CD4-positive, alpha-beta T cell treated with Interferon alpha-2 for 1 hour (primary cell): ENCODE measurements at regions not wholly inside any gene's neighbourhood (a gene's known extent, or its start where the extent isn't known, plus 50 kb on each side); places are given as distances from the start of the nearest gene placed in this dataset.

Experiments used
- DNase-seq, 2 donors: peaks; one replicate each; pipeline ENCODE4 v3.0.0-alpha.2; 2020 to 2022

- DNase-seq, result no peak
Observed at GRCh38 chr2:193583638-193584400, 1389.1 kb upstream of the TMEFF2 start.

GRCh38 chr2:193581807-193582206 is 1387.1 kb upstream of the TMEFF2 start:
- no peak for DNase-seq

- DNase-seq, result no peak
Observed at GRCh38 chr2:193580176-193580950, 1385.6 kb upstream of the TMEFF2 start.

- DNase-seq, result no peak
Observed at GRCh38 chr2:193566886-193567285, 1372.2 kb upstream of the TMEFF2 start.

- no peak for DNase-seq
Observed at GRCh38 chr2:193566276-193566675, 1371.5 kb upstream of the TMEFF2 start.

- DNase-seq, result no peak
Observed at GRCh38 chr2:193562031-193562430, 1367.3 kb upstream of the TMEFF2 start.

- no peak for DNase-seq
Observed at GRCh38 chr2:193561054-193561453, 1366.3 kb upstream of the TMEFF2 start.

GRCh38 chr2:193556766-193557470 is 1362.2 kb upstream of the TMEFF2 start:
- DNase-seq, result no peak

GRCh38 chr2:193549661-193550060 is 1354.9 kb upstream of the TMEFF2 start:
- no peak for DNase-seq

GRCh38 chr2:193542762-193543161 is 1348.0 kb upstream of the TMEFF2 start:
- no peak for DNase-seq

GRCh38 chr2:193539188-193539587 is 1344.5 kb upstream of the TMEFF2 start:
- DNase-seq, result no peak

- DNase-seq, result no peak
Observed at GRCh38 chr2:193538061-193538460, 1343.3 kb upstream of the TMEFF2 start.

- DNase-seq, result no peak
Observed at GRCh38 chr2:193537531-193537930, 1342.8 kb upstream of the TMEFF2 start.

- no peak for DNase-seq
Observed at GRCh38 chr2:193528458-193528857, 1333.7 kb upstream of the TMEFF2 start.

GRCh38 chr2:193527146-193527545 is 1332.4 kb upstream of the TMEFF2 start:
- DNase-seq, result no peak

- no peak for DNase-seq
Observed at GRCh38 chr2:193523662-193524061, 1328.9 kb upstream of the TMEFF2 start.

- no peak for DNase-seq
Observed at GRCh38 chr2:193521523-193521922, 1326.8 kb upstream of the TMEFF2 start.

GRCh38 chr2:193520709-193521458 is 1326.2 kb upstream of the TMEFF2 start:
- DNase-seq, result no peak

- no peak for DNase-seq
Observed at GRCh38 chr2:193518041-193518817, 1323.5 kb upstream of the TMEFF2 start.

GRCh38 chr2:193517615-193518014 is 1322.9 kb upstream of the TMEFF2 start:
- no peak for DNase-seq

- DNase-seq, result no peak
Observed at GRCh38 chr2:193506035-193506434, 1311.3 kb upstream of the TMEFF2 start.

GRCh38 chr2:193505620-193506019 is 1310.9 kb upstream of the TMEFF2 start:
- DNase-seq, result no peak
